MM.1S (cell line): ENCODE measurements at regions not wholly inside any gene's neighbourhood (a gene's known extent, or its start where the extent isn't known, plus 50 kb on each side); places are given as distances from the start of the nearest gene placed in this dataset.

Source experiments
- EZH2 ChIP-seq: fragments of 300-600 bp; sonication (generic); optimal IDR thresholded peaks from 2 replicates; pipeline ENCODE3; 2017; ENCODE audit warnings: low read depth, mild to moderate bottlenecking, antibody characterized with exemption, low read length, mixed read lengths
- TF ChIP-seq, protein P1 (sequence below): fragments of 300-600 bp; sonication (generic); IDR thresholded peaks from 2 replicates; pipeline ENCODE4 v1.5.1; 2016; ENCODE audit warnings: antibody characterized with exemption, low read length, mixed read lengths

DNA sequence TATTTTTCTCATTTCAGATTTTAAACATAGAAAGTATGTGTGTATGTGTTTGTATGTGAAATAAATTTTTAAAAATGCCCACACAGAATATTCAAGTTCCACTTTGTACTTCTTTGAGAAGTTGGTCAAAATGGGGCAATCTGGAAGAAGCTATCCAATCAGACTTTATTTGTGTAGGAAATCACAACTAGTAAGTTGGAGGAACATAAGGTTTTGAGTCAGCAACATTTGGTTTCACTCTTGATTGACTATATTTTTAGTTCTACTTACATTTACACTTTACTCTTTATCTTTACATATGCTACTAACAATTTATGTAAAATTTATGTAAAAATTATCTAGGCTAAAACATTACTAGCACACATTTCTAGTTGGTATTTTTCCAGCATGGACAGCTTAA lies 128.1 kb downstream of the ATXN7L3B start:
- no peak for TF ChIP-seq EZH2
- TF ChIP-seq, protein P1, sequence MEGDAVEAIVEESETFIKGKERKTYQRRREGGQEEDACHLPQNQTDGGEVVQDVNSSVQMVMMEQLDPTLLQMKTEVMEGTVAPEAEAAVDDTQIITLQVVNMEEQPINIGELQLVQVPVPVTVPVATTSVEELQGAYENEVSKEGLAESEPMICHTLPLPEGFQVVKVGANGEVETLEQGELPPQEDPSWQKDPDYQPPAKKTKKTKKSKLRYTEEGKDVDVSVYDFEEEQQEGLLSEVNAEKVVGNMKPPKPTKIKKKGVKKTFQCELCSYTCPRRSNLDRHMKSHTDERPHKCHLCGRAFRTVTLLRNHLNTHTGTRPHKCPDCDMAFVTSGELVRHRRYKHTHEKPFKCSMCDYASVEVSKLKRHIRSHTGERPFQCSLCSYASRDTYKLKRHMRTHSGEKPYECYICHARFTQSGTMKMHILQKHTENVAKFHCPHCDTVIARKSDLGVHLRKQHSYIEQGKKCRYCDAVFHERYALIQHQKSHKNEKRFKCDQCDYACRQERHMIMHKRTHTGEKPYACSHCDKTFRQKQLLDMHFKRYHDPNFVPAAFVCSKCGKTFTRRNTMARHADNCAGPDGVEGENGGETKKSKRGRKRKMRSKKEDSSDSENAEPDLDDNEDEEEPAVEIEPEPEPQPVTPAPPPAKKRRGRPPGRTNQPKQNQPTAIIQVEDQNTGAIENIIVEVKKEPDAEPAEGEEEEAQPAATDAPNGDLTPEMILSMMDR = no peak
